Brain microvascular endothelial cell (primary cell): ENCODE measurements at regions not wholly inside any gene's neighbourhood (a gene's known extent, or its start where the extent isn't known, plus 50 kb on each side); places are given as distances from the start of the nearest gene placed in this dataset.
A peak's percentile ranks its signal among the peaks of the same experiment; 100 is the strongest.

Source experiments
- DNase-seq: peaks from one replicate; pipeline ENCODE4 v3.0.0-alpha.2; 2020
- H3K27ac ChIP-seq: fragments of 250-450 bp; sonication (Bioruptor Pico); 2 replicates; pipeline ENCODE4 v1.5.1; 2020; ENCODE audit warnings: mild to moderate bottlenecking, moderate library complexity
- H3K27me3 ChIP-seq: fragments of 250-450 bp; sonication (Bioruptor Pico); replicated peaks from 2 replicates; pipeline ENCODE4 v1.5.1; 2020; ENCODE audit warnings: mild to moderate bottlenecking
- H3K36me3 ChIP-seq: fragments of 250-450 bp; sonication (Bioruptor Pico); replicated peaks from 2 replicates; pipeline ENCODE4 v1.5.1; 2020; ENCODE audit warnings: mild to moderate bottlenecking
- H3K4me3 ChIP-seq: 2 replicates; pipeline ENCODE4 v1.5.1; 2011; ENCODE audit warnings: low read depth, mild to moderate bottlenecking, control low read depth, low read length, moderate library complexity
- in situ Hi-C: cut with HindIII; loops from 2 replicates; pipeline ENCODE4 v1.10.0; 2017; ENCODE audit warnings: low sequenced_read_pairs, low pct_ligation_motif_present
- TF ChIP-seq, protein P1 (sequence below): IDR thresholded peaks from 2 replicates; pipeline ENCODE4 v1.5.1; 2011; ENCODE audit warnings: low read depth, mild to moderate bottlenecking, moderate library complexity, low read length, control low read depth, inconsistent platforms; ENCODE audit errors: missing control alignments

GRCh38 chr5:165448753-165449152 lies 1943.3 kb downstream of the MAT2B start:
- in situ Hi-C loops: no loop called here
- TF ChIP-seq, protein P1, sequence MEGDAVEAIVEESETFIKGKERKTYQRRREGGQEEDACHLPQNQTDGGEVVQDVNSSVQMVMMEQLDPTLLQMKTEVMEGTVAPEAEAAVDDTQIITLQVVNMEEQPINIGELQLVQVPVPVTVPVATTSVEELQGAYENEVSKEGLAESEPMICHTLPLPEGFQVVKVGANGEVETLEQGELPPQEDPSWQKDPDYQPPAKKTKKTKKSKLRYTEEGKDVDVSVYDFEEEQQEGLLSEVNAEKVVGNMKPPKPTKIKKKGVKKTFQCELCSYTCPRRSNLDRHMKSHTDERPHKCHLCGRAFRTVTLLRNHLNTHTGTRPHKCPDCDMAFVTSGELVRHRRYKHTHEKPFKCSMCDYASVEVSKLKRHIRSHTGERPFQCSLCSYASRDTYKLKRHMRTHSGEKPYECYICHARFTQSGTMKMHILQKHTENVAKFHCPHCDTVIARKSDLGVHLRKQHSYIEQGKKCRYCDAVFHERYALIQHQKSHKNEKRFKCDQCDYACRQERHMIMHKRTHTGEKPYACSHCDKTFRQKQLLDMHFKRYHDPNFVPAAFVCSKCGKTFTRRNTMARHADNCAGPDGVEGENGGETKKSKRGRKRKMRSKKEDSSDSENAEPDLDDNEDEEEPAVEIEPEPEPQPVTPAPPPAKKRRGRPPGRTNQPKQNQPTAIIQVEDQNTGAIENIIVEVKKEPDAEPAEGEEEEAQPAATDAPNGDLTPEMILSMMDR: no peak
- no peak overlapping the region for H3K27ac ChIP-seq
- H3K36me3 ChIP-seq: no peaks in the 10 kb centered on the region
- no peak for DNase-seq
- H3K4me3 ChIP-seq: no peak overlapping the region
- no peaks in the 10 kb centered on the region for H3K27me3 ChIP-seq

DNA sequence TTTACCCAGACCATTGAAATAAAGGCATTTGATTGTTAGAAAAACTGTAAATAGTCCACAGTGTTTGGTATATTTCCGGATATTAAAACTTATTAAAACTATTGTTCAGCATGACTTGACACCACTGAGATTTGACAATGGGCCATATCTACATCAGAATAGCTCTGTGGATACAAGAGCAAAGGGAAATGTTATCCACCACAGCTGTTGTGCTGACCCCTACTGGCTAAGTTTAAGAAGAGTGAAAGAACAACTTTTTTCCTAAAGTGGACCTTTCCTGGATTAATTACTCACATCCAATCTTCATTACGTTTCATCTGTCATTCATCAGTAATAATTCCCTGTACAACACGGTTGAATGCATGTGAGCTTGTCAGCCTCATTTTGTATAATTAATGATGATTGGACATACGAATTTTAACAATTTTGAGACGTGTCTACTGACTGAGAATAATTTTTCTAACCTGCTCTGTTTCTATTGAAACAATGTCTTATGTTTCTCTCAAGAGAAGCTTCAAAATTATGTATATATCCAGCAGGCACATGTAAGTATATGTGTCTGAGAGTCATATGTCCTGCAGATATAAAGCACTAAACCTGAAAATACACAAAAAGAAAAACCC lies 1952.6 kb downstream of the MAT2B start:
- no peak overlapping the region for H3K27ac ChIP-seq
- DNase-seq: no peak

GRCh38 chr5:165459232-165459631 lies 1953.8 kb downstream of the MAT2B start:
- no peak overlapping the region for H3K27ac ChIP-seq
- H3K4me3 ChIP-seq: no peak overlapping the region
- no peak for DNase-seq
- in situ Hi-C loops: no loop called here
- H3K36me3 ChIP-seq: no peaks in the 10 kb centered on the region
- H3K27me3 ChIP-seq: no peaks in the 10 kb centered on the region
- TF ChIP-seq, protein P1: no peak

More for the DNA sequence above, 1952.6 kb downstream of the MAT2B start:
- Histone ChIP-seq H3K27me3 (no peaks in the 10 kb centered on the region), H3K4me3 (no peak overlapping the region), H3K36me3 (no peaks in the 10 kb centered on the region)
- TF ChIP-seq, protein P1: peak; percentile 45
- in situ Hi-C loops: no loop called here

GRCh38 chr5:165460911-165461310 lies 1955.5 kb downstream of the MAT2B start:
- in situ Hi-C loops: no loop called here
- H3K36me3 ChIP-seq: no peaks in the 10 kb centered on the region
- H3K4me3 ChIP-seq: no peak overlapping the region
- no peaks in the 10 kb centered on the region for H3K27me3 ChIP-seq
- no peak overlapping the region for H3K27ac ChIP-seq
- DNase-seq: no peak
- TF ChIP-seq, protein P1: no peak

DNA sequence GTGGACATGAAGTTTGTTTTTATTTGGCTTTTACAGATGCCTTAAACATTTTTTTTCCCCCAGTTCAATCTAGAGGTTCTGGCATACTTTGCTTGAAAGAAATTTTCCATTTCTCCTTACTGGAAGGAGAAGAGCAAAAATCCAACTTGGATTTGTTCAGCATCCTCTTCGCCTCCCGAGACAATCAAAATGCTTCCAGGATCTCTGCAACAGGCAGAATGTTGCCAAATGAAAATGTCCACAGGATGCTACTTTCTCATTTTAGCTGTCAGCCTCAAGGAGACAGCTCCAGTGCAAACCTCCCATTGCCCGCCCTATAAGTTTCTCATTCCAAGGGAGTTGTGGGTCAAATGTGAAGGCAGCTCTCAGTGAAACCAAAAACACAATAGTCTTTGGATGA lies 1972.1 kb downstream of the MAT2B start:
- no peak overlapping the region for H3K4me3 ChIP-seq
- in situ Hi-C loops: no loop called here
- TF ChIP-seq, protein P1: no peak

GRCh38 chr5:165495829-165496380 lies 1990.5 kb downstream of the MAT2B start:
- Histone ChIP-seq H3K36me3 (no peaks in the 10 kb centered on the region), H3K27me3 (no peaks in the 10 kb centered on the region), H3K27ac (no peak overlapping the region), H3K4me3 (no peak overlapping the region)
- TF ChIP-seq, protein P1: no peak
- no peak for DNase-seq
- in situ Hi-C loops: no loop called here

More for the DNA sequence above, 1972.1 kb downstream of the MAT2B start:
- Histone ChIP-seq H3K27me3 (no peaks in the 10 kb centered on the region), H3K27ac (no peak overlapping the region), H3K36me3 (no peaks in the 10 kb centered on the region)
- no peak for DNase-seq
